B cell (primary cell): ENCODE measurements at regions not wholly inside any gene's neighbourhood (a gene's known extent, or its start where the extent isn't known, plus 50 kb on each side); places are given as distances from the start of the nearest gene placed in this dataset.

ENCODE experiments used
- ATAC-seq: fragments of 200-7000 bp; cut with Tn5 transposase; one replicate; pipeline ENCODE4 v1.10.0; 2021; ENCODE audit warnings: low read depth, mild to moderate bottlenecking, moderate number of reproducible peaks, moderate library complexity
- CTCF ChIA-PET: fragments of 350-600 bp; sonication (Branson Sonifier 250); formaldehyde crosslinking; loops from one replicate; lab custom pipeline; 2021; ENCODE audit warnings: antibody characterized with exemption, inconsistent platforms; lab: Charles Lee
- POLR2A ChIA-PET: fragments of 350-600 bp; sonication (Branson Sonifier 250); formaldehyde crosslinking; loops from one replicate; lab custom pipeline; 2021; ENCODE audit warnings: antibody characterized with exemption; lab: Charles Lee
- DNase-seq: peaks from one replicate; pipeline ENCODE4 v3.0.0; 2013
- H2AFZ ChIP-seq: 2 replicates; pipeline ENCODE4 v1.6.1; 2012; ENCODE audit warnings: mild to moderate bottlenecking, low read depth, low read length; ENCODE audit not compliant: insufficient read depth, poor library complexity, severe bottlenecking
- H3K27ac ChIP-seq, 2 donors: 1 replicate in 1 of 2; 2 replicates in 1 of 2; pipeline ENCODE4 v1.5.1; 2012 to 2013; ENCODE audit warnings: low read length in 2 of 2, mild to moderate bottlenecking in 2 of 2, moderate library complexity in 1 of 2
- H3K27me3 ChIP-seq, 4 experiments: fragments of 200-600 bp in 1 of 4; sonication (generic) in 1 of 4; replicated peaks in 1 of 4; 1 replicate in 2 of 4; 2 replicates in 2 of 4; pipeline versions ENCODE4 v1.6.1 to v1.7.0; 2013 to 2016; ENCODE audit warnings: low read length in 3 of 4, mild to moderate bottlenecking in 2 of 4, mixed read lengths in 1 of 4, moderate library complexity in 1 of 4; ENCODE audit not compliant: insufficient read depth in 4 of 4, control insufficient read depth in 3 of 4; ENCODE audit errors: control extremely low read depth in 1 of 4
- H3K36me3 ChIP-seq, 2 experiments: replicated peaks in 1 of 2; 1 replicate in 1 of 2; 2 replicates in 1 of 2; pipeline versions ENCODE4 v1.6.1 to v1.7.1; 2013; ENCODE audit warnings: low read length in 1 of 2; ENCODE audit not compliant: insufficient read depth in 2 of 2, control insufficient read depth in 1 of 2; ENCODE audit errors: control extremely low read depth in 1 of 2, extremely low read depth in 1 of 2
- H3K4me1 ChIP-seq, 2 donors: fragments of 200-600 bp in 1 of 2; sonication (generic) in 1 of 2; 1 replicate in 1 of 2; 2 replicates in 1 of 2; pipeline versions ENCODE4 v1.5.1 to v1.6.1; 2013 to 2017; ENCODE audit warnings: low read length in 2 of 2; ENCODE audit not compliant: control insufficient read depth in 2 of 2, insufficient read depth in 2 of 2
- H3K4me2 ChIP-seq: replicated peaks from 2 replicates; pipeline ENCODE3; 2012; ENCODE audit warnings: mild to moderate bottlenecking, low read depth, low read length; ENCODE audit not compliant: poor library complexity, severe bottlenecking
- H3K4me3 ChIP-seq, 5 experiments: fragments of 200-600 bp in 1 of 5; sonication (generic) in 1 of 5; 1 replicate in 3 of 5; 2 replicates in 2 of 5; pipeline versions ENCODE4 v1.5.1 to v1.7.0; 2011 to 2016; ENCODE audit warnings: low read length in 4 of 5, mild to moderate bottlenecking in 4 of 5, low read depth in 2 of 5, control low read depth in 1 of 5, moderate library complexity in 1 of 5; ENCODE audit not compliant: insufficient read depth in 1 of 5; ENCODE audit errors: control extremely low read depth in 1 of 5, extremely low read depth in 1 of 5
- H3K79me2 ChIP-seq: fragments of 200-600 bp; sonication (generic); one replicate; pipeline ENCODE4 v1.6.0; 2016; ENCODE audit warnings: low read length; ENCODE audit not compliant: control insufficient read depth, insufficient read depth
- H3K9ac ChIP-seq: fragments of 200-600 bp; sonication (generic); 2 replicates; pipeline ENCODE4 v1.6.1; 2017; ENCODE audit warnings: mild to moderate bottlenecking, low read length, moderate library complexity
- H3K9me3 ChIP-seq, 3 donors: one replicate each; pipeline versions ENCODE4 v1.6.1 to v1.7.1; 2013; ENCODE audit warnings: low read length in 2 of 3; ENCODE audit not compliant: control insufficient read depth in 2 of 3, insufficient read depth in 1 of 3; ENCODE audit errors: control extremely low read depth in 1 of 3
- H4K20me1 ChIP-seq: 2 replicates; pipeline ENCODE4 v1.6.0; 2012; ENCODE audit warnings: mild to moderate bottlenecking, low read length; ENCODE audit not compliant: insufficient read depth, control insufficient read depth, poor library complexity, severe bottlenecking
- H3K27ac Mint-ChIP-seq: one replicate; pipeline ENCODE4 v1.8.0; 2021; ENCODE audit warnings: mixed read lengths
- H3K27me3 Mint-ChIP-seq: one replicate; pipeline ENCODE4 v1.8.0; 2021; ENCODE audit warnings: mixed read lengths
- H3K4me1 Mint-ChIP-seq: one replicate; pipeline ENCODE4 v1.8.0; 2021; ENCODE audit warnings: mixed read lengths
- H3K4me3 Mint-ChIP-seq: one replicate; pipeline ENCODE4 v1.8.0; 2021; ENCODE audit warnings: mixed read lengths
- H3K9me3 Mint-ChIP-seq: one replicate; pipeline ENCODE4 v1.8.0; 2022; ENCODE audit warnings: mixed read lengths; ENCODE audit not compliant: insufficient read depth
- EZH2 ChIP-seq: IDR thresholded peaks from 2 replicates; pipeline ENCODE4 v1.6.1; 2012; ENCODE audit warnings: borderline replicate concordance, low read depth, mild to moderate bottlenecking, moderate library complexity, low read length; ENCODE audit not compliant: insufficient read depth, poor library complexity, severe bottlenecking
- WGBS: methylation state at CpG from one replicate; pipeline ENCODE4 v1.1.5; 2013; ENCODE audit warnings: missing lambda C conversion rate; ENCODE audit not compliant: insufficient coverage; 5-methylcytosine and 5-hydroxymethylcytosine counted together
- intact Hi-C: fragments of 100-400 bp; cut with micrococcal nuclease; formaldehyde crosslinking; loops from one replicate; pipeline ENCODE4 v1.10.0; 2022
- TF ChIP-seq, protein P1 (sequence below): fragments of 200-600 bp; IDR thresholded peaks from one replicate; pipeline ENCODE4 v1.8.0; 2022; ENCODE audit warnings: antibody characterized with exemption, mild to moderate bottlenecking

DNA sequence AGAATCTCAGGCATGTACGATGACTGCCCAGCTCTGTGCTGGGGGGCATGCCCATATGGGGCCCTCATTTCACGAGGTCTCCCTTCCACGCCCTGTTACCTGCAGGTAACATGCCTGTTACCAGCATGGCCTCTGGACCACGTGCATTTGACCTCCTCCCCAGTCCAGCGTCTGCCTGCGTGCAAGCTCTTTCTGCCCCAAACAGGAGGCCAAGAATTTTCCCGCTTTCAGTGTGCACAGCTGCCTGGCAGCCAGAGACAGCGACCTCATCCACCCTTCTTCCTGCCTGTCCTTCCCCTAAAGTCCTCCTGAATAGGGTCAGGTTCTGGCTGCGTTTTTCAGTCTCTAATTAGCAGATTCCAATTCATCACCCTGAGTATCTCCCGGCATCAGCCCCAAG lies 306.5 kb upstream of the ZFHX3 start:
- Mint-ChIP-seq H3K4me3 (no peak overlapping the region), H3K9me3 (no peaks in the 10 kb centered on the region), H3K27me3 (peaks cover 8% of the 10 kb centered on the region), H3K4me1 (no peaks in the 10 kb centered on the region), H3K27ac (no peak overlapping the region)
- H3K9me3 ChIP-seq = no peaks in the 10 kb centered on the region
- no peaks in the 10 kb centered on the region for H3K27me3 ChIP-seq
- no peaks in the 10 kb centered on the region for H3K4me1 ChIP-seq
- no peaks in the 10 kb centered on the region for H4K20me1 ChIP-seq
- ATAC-seq (no peak), DNase-seq (no peak)
- no peak overlapping the region for H3K4me3 ChIP-seq
- CTCF ChIA-PET = no interaction called here
- intact Hi-C loops = no loop called here
- H3K9ac ChIP-seq = no peak overlapping the region
- POLR2A ChIA-PET = no interaction called here
- TF ChIP-seq, protein P1, sequence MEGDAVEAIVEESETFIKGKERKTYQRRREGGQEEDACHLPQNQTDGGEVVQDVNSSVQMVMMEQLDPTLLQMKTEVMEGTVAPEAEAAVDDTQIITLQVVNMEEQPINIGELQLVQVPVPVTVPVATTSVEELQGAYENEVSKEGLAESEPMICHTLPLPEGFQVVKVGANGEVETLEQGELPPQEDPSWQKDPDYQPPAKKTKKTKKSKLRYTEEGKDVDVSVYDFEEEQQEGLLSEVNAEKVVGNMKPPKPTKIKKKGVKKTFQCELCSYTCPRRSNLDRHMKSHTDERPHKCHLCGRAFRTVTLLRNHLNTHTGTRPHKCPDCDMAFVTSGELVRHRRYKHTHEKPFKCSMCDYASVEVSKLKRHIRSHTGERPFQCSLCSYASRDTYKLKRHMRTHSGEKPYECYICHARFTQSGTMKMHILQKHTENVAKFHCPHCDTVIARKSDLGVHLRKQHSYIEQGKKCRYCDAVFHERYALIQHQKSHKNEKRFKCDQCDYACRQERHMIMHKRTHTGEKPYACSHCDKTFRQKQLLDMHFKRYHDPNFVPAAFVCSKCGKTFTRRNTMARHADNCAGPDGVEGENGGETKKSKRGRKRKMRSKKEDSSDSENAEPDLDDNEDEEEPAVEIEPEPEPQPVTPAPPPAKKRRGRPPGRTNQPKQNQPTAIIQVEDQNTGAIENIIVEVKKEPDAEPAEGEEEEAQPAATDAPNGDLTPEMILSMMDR = no peak
- no peak for TF ChIP-seq EZH2
- WGBS = 69% methylated on average over 10 of the region's 10 CpGs
- no peak overlapping the region for H2AFZ ChIP-seq
- H3K4me2 ChIP-seq = no peak overlapping the region
- no peaks in the 10 kb centered on the region for H3K79me2 ChIP-seq
- H3K27ac ChIP-seq = no peak overlapping the region
- no peaks in the 10 kb centered on the region for H3K36me3 ChIP-seq

DNA sequence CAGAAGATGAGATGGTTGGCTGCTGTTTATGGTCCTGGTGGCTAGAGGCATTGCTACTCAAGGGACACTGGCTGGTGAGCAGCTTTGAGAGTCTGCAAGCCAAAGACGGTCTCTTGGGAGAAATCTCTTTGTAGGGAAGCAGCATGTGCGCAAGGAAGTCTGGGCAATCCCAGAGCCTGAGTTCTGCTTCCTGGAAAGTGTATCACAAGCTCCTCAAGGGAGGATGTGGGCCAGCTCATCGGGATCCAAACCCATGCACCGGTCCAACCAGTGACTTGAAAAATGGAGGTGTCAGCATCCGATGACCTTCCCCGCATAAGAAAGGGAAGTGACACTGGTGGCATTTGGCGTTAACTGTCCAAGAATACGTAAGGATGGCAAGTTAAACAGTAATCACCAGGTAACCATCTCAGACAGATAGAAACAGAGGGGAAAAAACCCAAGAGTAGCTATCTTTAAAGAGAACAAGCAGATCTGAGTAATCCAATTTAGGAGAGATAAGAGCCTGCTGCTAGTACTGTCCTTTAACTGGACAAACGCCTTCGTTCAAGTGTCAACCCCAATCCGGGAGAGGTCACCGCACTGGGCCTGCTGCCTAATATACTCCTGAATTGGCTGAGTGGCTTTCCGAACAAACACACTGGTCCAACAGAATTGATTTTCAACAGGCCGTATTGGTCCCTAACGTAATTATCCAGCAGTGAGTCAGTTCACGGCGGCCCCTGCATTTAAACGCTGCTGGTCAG lies 303.0 kb upstream of the ZFHX3 start:
- no peak for DNase-seq
- WGBS = 96% methylated on average over 18 of the region's 18 CpGs
- CTCF ChIA-PET = no interaction called here
- TF ChIP-seq, protein P1 = no peak
- TF ChIP-seq EZH2 = no peak
- no peaks in the 10 kb centered on the region for H3K4me1 Mint-ChIP-seq
- no peak for ATAC-seq
- Histone ChIP-seq H2AFZ (no peak overlapping the region), H3K36me3 (no peaks in the 10 kb centered on the region), H3K4me2 (no peak overlapping the region), H3K27ac (no peak overlapping the region), H3K9me3 (no peaks in the 10 kb centered on the region), H3K9ac (no peak overlapping the region), H3K4me3 (no peak overlapping the region), H4K20me1 (no peaks in the 10 kb centered on the region), H3K79me2 (no peaks in the 10 kb centered on the region), H3K4me1 (no peaks in the 10 kb centered on the region), H3K27me3 (no peaks in the 10 kb centered on the region)
- no peak overlapping the region for H3K4me3 Mint-ChIP-seq
- no peak overlapping the region for H3K27ac Mint-ChIP-seq
- intact Hi-C loops = no loop called here
- H3K9me3 Mint-ChIP-seq = no peaks in the 10 kb centered on the region
- POLR2A ChIA-PET = no interaction called here
- H3K27me3 Mint-ChIP-seq = peaks cover 13% of the 10 kb centered on the region
